Vagina (tissue), 2 donors: ENCODE measurements at regions not wholly inside any gene's neighbourhood (a gene's known extent, or its start where the extent isn't known, plus 50 kb on each side); places are given as distances from the start of the nearest gene placed in this dataset.

Experiments used
- DNase-seq, 2 donors: peaks; one replicate each; pipeline ENCODE4 v3.0.0-alpha.2; 2017; ENCODE audit errors: extremely low spot score in 2 of 2
- H3K27ac ChIP-seq: fragments of 200-600 bp; sonication (generic); one replicate; pipeline ENCODE4 v1.5.1; 2019
- H3K27me3 ChIP-seq: fragments of 200-600 bp; sonication (generic); one replicate; pipeline ENCODE4 v1.5.1; 2019
- H3K36me3 ChIP-seq, 2 donors: fragments of 200-600 bp; sonication (generic); one replicate each; pipeline ENCODE4 v1.5.1; 2017 to 2019
- H3K4me1 ChIP-seq: fragments of 200-600 bp; sonication (generic); one replicate; pipeline ENCODE4 v1.5.1; 2019
- H3K4me3 ChIP-seq, 2 donors: fragments of 200-600 bp; sonication (generic); 1 replicate in 1 of 2; 2 replicates in 1 of 2; pipeline ENCODE4 v1.5.1; 2016 to 2019
- H3K9me3 ChIP-seq: fragments of 200-600 bp; sonication (generic); one replicate; pipeline ENCODE4 v1.5.1; 2019
- CTCF ChIP-seq, 3 experiments: fragments of 450-650 bp in 2 of 3; fragments of 200-600 bp in 1 of 3; sonication (generic) in 1 of 3; IDR thresholded peaks; one replicate each; pipeline ENCODE4 v1.5.1; 2017 to 2019; ENCODE audit warnings: antibody characterized with exemption in 3 of 3, mild to moderate bottlenecking in 2 of 3, moderate library complexity in 2 of 3
- POLR2A ChIP-seq, 2 donors: fragments of 450-650 bp; IDR thresholded peaks; one replicate each; pipeline ENCODE4 v1.6.1; 2017; ENCODE audit warnings: antibody characterized with exemption in 2 of 2, mild to moderate bottlenecking in 2 of 2, moderate library complexity in 2 of 2
- POLR2AphosphoS5 ChIP-seq, 2 donors: sonication (generic); formaldehyde crosslinking; IDR thresholded peaks; one replicate each; pipeline ENCODE4 v1.9.0; 2017; ENCODE audit warnings: antibody characterized with exemption in 2 of 2, mild to moderate bottlenecking in 2 of 2, low read depth in 1 of 2; ENCODE audit not compliant: insufficient read depth in 1 of 2
- intact Hi-C: fragments of 100-400 bp; cut with DNase I; formaldehyde crosslinking; loops from one replicate; pipeline ENCODE4 v1.15.1; 2023

GRCh38 chr21:35460441-35460840 is 411.3 kb upstream of the RUNX1 start:
- Histone ChIP-seq H3K4me3 (no peak overlapping the region), H3K4me1 (no peaks in the 10 kb centered on the region), H3K27ac (no peak overlapping the region), H3K36me3 (no peaks in the 10 kb centered on the region), H3K9me3 (no peaks in the 10 kb centered on the region), H3K27me3 (no peaks in the 10 kb centered on the region)
- no peak for DNase-seq
- intact Hi-C loops: no loop called here
- TF ChIP-seq POLR2A (IDR thresholded peaks at IDR 0.05) (no peak), CTCF (IDR thresholded peaks at IDR 0.05) (no peak), POLR2AphosphoS5 (IDR thresholded peaks at IDR 0.05; ENCODE audit: insufficient read depth in 1 of 2, low read depth in 1 of 2) (no peak)

DNA sequence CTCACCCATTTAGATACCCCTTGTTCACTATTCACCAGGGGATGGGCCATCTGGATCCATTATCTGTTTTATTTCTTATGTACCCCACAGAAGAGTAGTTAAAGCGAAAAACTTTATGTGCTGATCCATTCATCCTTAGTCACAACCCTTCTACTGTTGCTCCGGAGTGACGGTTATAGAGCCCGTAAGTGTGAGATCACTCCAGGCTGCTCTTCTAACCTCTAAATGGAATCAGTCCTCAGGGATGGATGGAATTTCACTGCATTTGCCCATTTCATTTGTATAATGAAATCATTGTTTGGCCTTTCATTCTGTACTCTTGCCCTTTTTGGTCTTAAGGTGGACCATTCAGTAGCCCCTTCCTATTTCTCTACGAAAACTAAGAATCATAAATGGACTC is 409.3 kb upstream of the RUNX1 start:
- H3K27me3 ChIP-seq: no peaks in the 10 kb centered on the region
- DNase-seq: no peak
- H3K27ac ChIP-seq: no peak overlapping the region
- TF ChIP-seq CTCF (IDR thresholded peaks at IDR 0.05): no peak
- no peak for TF ChIP-seq POLR2A (IDR thresholded peaks at IDR 0.05)
- no peak for TF ChIP-seq POLR2AphosphoS5 (IDR thresholded peaks at IDR 0.05; ENCODE audit: insufficient read depth in 1 of 2, low read depth in 1 of 2)
- H3K4me3 ChIP-seq: no peak overlapping the region
- intact Hi-C loops: no loop called here
- H3K9me3 ChIP-seq: no peaks in the 10 kb centered on the region
- no peaks in the 10 kb centered on the region for H3K4me1 ChIP-seq
- H3K36me3 ChIP-seq: no peaks in the 10 kb centered on the region

- H3K4me1 ChIP-seq: no peaks in the 10 kb centered on the region
- intact Hi-C loops: no loop called here
- no peaks in the 10 kb centered on the region for H3K27me3 ChIP-seq
- no peak for DNase-seq
- no peak overlapping the region for H3K27ac ChIP-seq
- TF ChIP-seq POLR2A (IDR thresholded peaks at IDR 0.05) (no peak), CTCF (IDR thresholded peaks at IDR 0.05) (no peak), POLR2AphosphoS5 (IDR thresholded peaks at IDR 0.05; ENCODE audit: insufficient read depth in 1 of 2, low read depth in 1 of 2) (no peak)
- H3K36me3 ChIP-seq: no peaks in the 10 kb centered on the region
- no peaks in the 10 kb centered on the region for H3K9me3 ChIP-seq
- H3K4me3 ChIP-seq: no peak overlapping the region
Measured at GRCh38 chr21:35457097-35457804, 408.1 kb upstream of the RUNX1 start.

DNA sequence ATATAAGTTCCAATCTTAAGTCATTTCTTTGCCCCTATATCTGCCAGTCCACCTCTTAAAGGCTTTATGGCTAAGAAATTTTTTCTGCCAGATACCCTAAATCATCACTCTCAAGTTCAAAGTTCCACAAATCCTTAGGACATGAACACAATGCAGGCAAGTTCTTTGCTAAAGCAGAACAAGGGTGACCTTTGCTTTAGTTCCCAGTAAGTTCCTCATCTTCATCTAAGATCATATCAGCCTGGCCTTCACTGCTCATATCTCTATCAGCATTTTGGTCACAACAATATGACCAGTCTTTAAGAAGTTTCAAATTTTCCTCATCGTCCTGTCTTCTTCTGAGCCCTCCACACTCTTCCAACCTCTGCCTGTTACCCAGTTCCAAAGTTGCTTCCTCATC is 402.2 kb upstream of the RUNX1 start:
- TF ChIP-seq CTCF (IDR thresholded peaks at IDR 0.05) (no peak), POLR2AphosphoS5 (IDR thresholded peaks at IDR 0.05; ENCODE audit: insufficient read depth in 1 of 2, low read depth in 1 of 2) (no peak), POLR2A (IDR thresholded peaks at IDR 0.05) (no peak)
- no peaks in the 10 kb centered on the region for H3K27me3 ChIP-seq

GRCh38 chr21:35450830-35451229 is 401.7 kb upstream of the RUNX1 start:
- intact Hi-C loops: no loop called here
- TF ChIP-seq CTCF (IDR thresholded peaks at IDR 0.05) (no peak), POLR2A (IDR thresholded peaks at IDR 0.05) (no peak), POLR2AphosphoS5 (IDR thresholded peaks at IDR 0.05; ENCODE audit: insufficient read depth in 1 of 2, low read depth in 1 of 2) (no peak)
- Histone ChIP-seq H3K27ac (no peak overlapping the region), H3K4me1 (no peaks in the 10 kb centered on the region), H3K36me3 (no peaks in the 10 kb centered on the region), H3K9me3 (no peaks in the 10 kb centered on the region), H3K27me3 (no peaks in the 10 kb centered on the region), H3K4me3 (no peak overlapping the region)
- no peak for DNase-seq

More for the DNA sequence above, 402.2 kb upstream of the RUNX1 start:
- H3K36me3 ChIP-seq: no peaks in the 10 kb centered on the region
- H3K27ac ChIP-seq: no peak overlapping the region
- DNase-seq: no peak
- intact Hi-C loops: no loop called here
- H3K4me3 ChIP-seq: no peak overlapping the region
- H3K4me1 ChIP-seq: no peaks in the 10 kb centered on the region
- no peaks in the 10 kb centered on the region for H3K9me3 ChIP-seq
